GM12878 (cell line): ENCODE measurements at regions not wholly inside any gene's neighbourhood (a gene's known extent, or its start where the extent isn't known, plus 50 kb on each side); places are given as distances from the start of the nearest gene placed in this dataset.

Experiments used
- RELA ChIP-seq: fragments of 450-650 bp; IDR thresholded peaks from 2 replicates; pipeline ENCODE4 v1.8.0; 2014; ENCODE audit warnings: borderline replicate concordance; ENCODE audit not compliant: partially characterized antibody
- TAF1 ChIP-seq: IDR thresholded peaks from 2 replicates; pipeline ENCODE4 v1.6.1; 2011; ENCODE audit warnings: mild to moderate bottlenecking, low read depth, low read length, borderline replicate concordance
- ZBTB11 ChIP-seq: fragments of 450-650 bp; formaldehyde crosslinking; IDR thresholded peaks from 2 replicates; pipeline ENCODE4 v1.5.0; 2022; ENCODE audit warnings: mild to moderate bottlenecking, missing genetic modification characterization

- TF ChIP-seq TAF1: no peak
- no peak for TF ChIP-seq ZBTB11
- no peak for TF ChIP-seq RELA
Measured at GRCh38 chr21:24418671-24419070, 1188.6 kb downstream of the MRPL39 start.
